ENCODE measurements at regions not wholly inside any gene's neighbourhood (a gene's known extent, or its start where the extent isn't known, plus 50 kb on each side); places are given as distances from the start of the nearest gene placed in this dataset.

GRCh38 chr6:91788501-91788900, 1201.6 kb upstream of the MAP3K7 start:
- H3K27ac ChIP-seq (ENCODE audit: insufficient read length, low read depth, low read length), result no peak overlapping the region
- DNase-seq, result no peak

More at GRCh38 chr6:91788501-91788900, 1201.6 kb upstream of the MAP3K7 start:
- no peak overlapping the region for H3T11ph ChIP-seq (ENCODE audit: low read length)
- no peak overlapping the region for H2BK5ac ChIP-seq (ENCODE audit: insufficient read length, low read length)
- no peak overlapping the region for H3K18ac ChIP-seq (ENCODE audit: insufficient read length, low read depth, low read length)
- peak overlapping the region; percentile 16 for H3K4me2 ChIP-seq (ENCODE audit: insufficient read depth, insufficient read length, low read length)
- no peak for TF ChIP-seq CTCF (conservative IDR thresholded peaks at IDR 0.05)
- no peak overlapping the region for H2BK12ac ChIP-seq (ENCODE audit: insufficient read length, low read depth, low read length)
- peaks cover 2 to 7% (median 5%) of the 10 kb centered on the region in 3 experiments; a peak in 5 of 7 replicates for H3K36me3 Mint-ChIP-seq (ENCODE audit: insufficient read depth in 1 of 3, low read depth in 3 of 3)
- no peaks in the 10 kb centered on the region for H3K27me3 ChIP-seq (ENCODE audit: insufficient read depth, low read length)
- no peaks in the 10 kb centered on the region for H3K27me3 Mint-ChIP-seq (ENCODE audit: low read depth)
- no peak overlapping the region for H4K5ac ChIP-seq (ENCODE audit: insufficient read length, low read depth, low read length)
- H3K4me3 Mint-ChIP-seq, result peak overlapping the region in 1 of 2 experiments; percentile 49; a peak in 2 of 5 replicates
- H3K56ac ChIP-seq (ENCODE audit: insufficient read length, low read depth, low read length), result no peak overlapping the region
- no peak overlapping the region for H2BK20ac ChIP-seq (ENCODE audit: low read depth, low read length, poor library complexity, severe bottlenecking)
- H3K23ac ChIP-seq (ENCODE audit: insufficient read length, low read depth, low read length), result no peak overlapping the region
- H3K9ac ChIP-seq (ENCODE audit: extremely low read depth, insufficient read length, low read length), result no peak overlapping the region
- H2AK5ac ChIP-seq (ENCODE audit: insufficient read length, low read length), result no peak overlapping the region
- peaks cover 5% of the 10 kb centered on the region; the same call in 1 of the 2 replicates for H3K4me1 ChIP-seq (ENCODE audit: insufficient read depth, low read length)
- H3K4ac ChIP-seq (ENCODE audit: low read depth, low read length), result no peak overlapping the region
- H3K23me2 ChIP-seq (ENCODE audit: insufficient read length, low read depth, low read length, poor library complexity, severe bottlenecking), result no peaks in the 10 kb centered on the region
- H3K9me3 Mint-ChIP-seq, result peaks cover 0 to 5% of the 10 kb centered on the region in 2 experiments; a peak in 1 of 5 replicates
- no peaks in the 10 kb centered on the region for H3K9me3 ChIP-seq (ENCODE audit: control insufficient read depth, low read depth, low read length)
- peaks cover 22 to 29% of the 10 kb centered on the region in 2 experiments for H3K4me1 Mint-ChIP-seq
- no CpG with 5 or more reads among the region's 2 CpGs for WGBS (ENCODE audit: extremely low coverage, insufficient read length, low lambda C conversion rate)
- no peak overlapping the region for H4K8ac ChIP-seq (replicated peaks; ENCODE audit: insufficient read length, low read depth, low read length)
- no peak overlapping the region for H2BK15ac ChIP-seq (ENCODE audit: low read depth, low read length)
- H3K14ac ChIP-seq (ENCODE audit: insufficient read depth, low read length), result no peak overlapping the region
- H4K20me1 ChIP-seq (ENCODE audit: control insufficient read depth, insufficient read depth, insufficient read length), result no peaks in the 10 kb centered on the region
- no peak overlapping the region for H4K91ac ChIP-seq (ENCODE audit: insufficient read length, low read depth, low read length)
- no peaks in the 10 kb centered on the region for H3K79me1 ChIP-seq (ENCODE audit: insufficient read depth, low read depth, low read length, poor library complexity, severe bottlenecking)
- H2AFZ ChIP-seq (ENCODE audit: low read length), result no peak overlapping the region
- H3K27ac Mint-ChIP-seq, result no peak overlapping the region; a peak in 1 of 7 replicates
- H3K79me2 ChIP-seq (ENCODE audit: insufficient read depth, low read length), result no peaks in the 10 kb centered on the region
- no peak overlapping the region for H2BK120ac ChIP-seq (ENCODE audit: low read depth, low read length, poor library complexity, severe bottlenecking)

Data from H9 (cell line).